GM12878 (cell line): ENCODE measurements at regions not wholly inside any gene's neighbourhood (a gene's known extent, or its start where the extent isn't known, plus 50 kb on each side); places are given as distances from the start of the nearest gene placed in this dataset.

Source experiments
- ATAC-seq: fragments of 200-7000 bp; cut with Tn5 transposase; 3 replicates; pipeline ENCODE4 v1.9.1; 2020; ENCODE audit warnings: mild to moderate bottlenecking, moderate library complexity
- BruUV-seq: library from RNA; stranded (reverse); fragments of 400-500 nt; replicated peaks from 2 replicates; lab custom pipeline; 2021; lab: Mats Ljungman, UMichigan
- CTCF ChIA-PET: fragments of 300-600 bp; sonication (Branson Sonifier 250); formaldehyde crosslinking; extraction: SDS; loops from one replicate; lab custom pipeline; 2021; ENCODE audit warnings: inconsistent platforms; lab: Yijun Ruan, JAX
- POLR2A ChIA-PET: fragments of 350-600 bp; formaldehyde crosslinking; extraction: SDS; loops from one replicate; lab custom pipeline; 2021; ENCODE audit warnings: inconsistent platforms; lab: Charles Lee
- RAD21 ChIA-PET: fragments of 300-600 bp; sonication (Branson Sonifier 250); formaldehyde crosslinking; loops from one replicate; lab custom pipeline; 2023; ENCODE audit warnings: antibody characterized with exemption; ENCODE audit not compliant: unreplicated experiment; lab: Charles Lee
- SMC1A ChIA-PET: fragments of 300-600 bp; sonication (Branson Sonifier 250); formaldehyde crosslinking; loops from one replicate; lab custom pipeline; 2023; ENCODE audit not compliant: unreplicated experiment, uncharacterized antibody; lab: Charles Lee
- DNase-seq: peaks from one replicate; pipeline ENCODE4 v3.0.0-alpha.2; 2011; ENCODE audit warnings: low read depth, low spot score
- FAIRE-seq: peaks from 3 replicates; lab custom pipeline; 2011; peaks lifted over from hg19 to GRCh38; lab: Jason Lieb, UNC
- H2AFZ ChIP-seq: 2 replicates; pipeline ENCODE4 v1.6.0; 2011; ENCODE audit warnings: low read depth, low read length, control low read depth; ENCODE audit not compliant: control insufficient read depth
- H3K27ac ChIP-seq: 2 replicates; pipeline ENCODE4 v1.5.1; 2011; ENCODE audit warnings: control low read depth; ENCODE audit not compliant: control insufficient read depth, insufficient read depth
- H3K27me3 ChIP-seq, 2 experiments: replicated peaks in 1 of 2; 2 replicates each; pipeline versions ENCODE4 v1.6.0 to v1.6.1; 2011; ENCODE audit warnings: low read length in 1 of 2; ENCODE audit not compliant: control insufficient read depth in 2 of 2, insufficient read depth in 2 of 2
- H3K36me3 ChIP-seq, 2 experiments: 2 replicates each; pipeline ENCODE4 v1.5.1; 2011; ENCODE audit warnings: low read length in 1 of 2; ENCODE audit not compliant: control insufficient read depth in 2 of 2, insufficient read depth in 2 of 2
- H3K4me1 ChIP-seq: 2 replicates; pipeline ENCODE4 v1.6.1; 2011; ENCODE audit warnings: mild to moderate bottlenecking, low read length, moderate library complexity, mixed read lengths; ENCODE audit not compliant: control insufficient read depth, insufficient read depth
- H3K4me2 ChIP-seq: 2 replicates; pipeline ENCODE4 v1.6.0; 2011; ENCODE audit warnings: control low read depth; ENCODE audit not compliant: control insufficient read depth, insufficient read depth
- H3K4me3 ChIP-seq: fragments of 200-600 bp; sonication (generic); 2 replicates; pipeline ENCODE4 v1.5.1; 2016
- H3K79me2 ChIP-seq: 2 replicates; pipeline ENCODE4 v1.6.0; 2011; ENCODE audit warnings: low read length; ENCODE audit not compliant: control insufficient read depth, insufficient read depth
- H3K9ac ChIP-seq: 2 replicates; pipeline ENCODE4 v1.8.0; 2011; ENCODE audit warnings: low read length, control low read depth, mixed read lengths; ENCODE audit not compliant: control insufficient read depth, insufficient read depth
- H3K9me3 ChIP-seq: replicated peaks from 3 replicates; pipeline ENCODE4 v1.5.1; 2011; ENCODE audit warnings: mild to moderate bottlenecking, low read length; ENCODE audit not compliant: control insufficient read depth, insufficient read depth
- H4K20me1 ChIP-seq: 2 replicates; pipeline ENCODE4 v1.6.0; 2011; ENCODE audit not compliant: control insufficient read depth, insufficient read depth
- CBX3 ChIP-seq: fragments of 200-600 bp; sonication (generic); IDR thresholded peaks from 2 replicates; pipeline ENCODE4 v1.6.1; 2016; ENCODE audit warnings: low read depth, borderline replicate concordance
- CBX5 ChIP-seq: sonication (generic); IDR thresholded peaks from 2 replicates; pipeline ENCODE4 v1.6.1; 2016; ENCODE audit warnings: low read depth, moderate library complexity, mild to moderate bottlenecking, inconsistent platforms
- JUND ChIP-seq: IDR thresholded peaks from 2 replicates; pipeline ENCODE4 v1.6.1; 2012; ENCODE audit warnings: low read depth, mild to moderate bottlenecking, low read length, improper control_type of control experiment, moderate library complexity
- LARP7 ChIP-seq: fragments of 450-650 bp; IDR thresholded peaks from 2 replicates; pipeline ENCODE4 v1.6.1; 2017; ENCODE audit warnings: mild to moderate bottlenecking
- SMC3 ChIP-seq: IDR thresholded peaks from 2 replicates; pipeline ENCODE4 v1.6.1; 2011; ENCODE audit warnings: low read length, improper control_type of control experiment, borderline replicate concordance
- SP1 ChIP-seq: IDR thresholded peaks from one replicate; pipeline ENCODE4 v1.6.1; 2011; ENCODE audit warnings: low read depth, low read length
- ZBTB4 ChIP-seq: fragments of 450-650 bp; formaldehyde crosslinking; IDR thresholded peaks from 2 replicates; pipeline ENCODE4 v1.4.0; 2022; ENCODE audit warnings: mild to moderate bottlenecking, moderate library complexity
- WGBS: methylation state at CpG from one replicate; pipeline ENCODE4 v1.1.6; 2016; ENCODE audit warnings: low lambda C conversion rate; ENCODE audit not compliant: insufficient replicate concordance, insufficient coverage; ENCODE audit errors: missing lambda C conversion rate; 5-methylcytosine and 5-hydroxymethylcytosine counted together
- in situ Hi-C: fragments of 300-500 bp; cut with MboI; formaldehyde crosslinking; loops from 9 replicates; pipeline ENCODE4 v1.14.3; 2018; ENCODE audit warnings: mixed read lengths
- intact Hi-C: fragments of 100-400 bp; cut with micrococcal nuclease; formaldehyde crosslinking; loops from one replicate; pipeline ENCODE4 v1.14.2; 2022; ENCODE audit not compliant: unreplicated experiment

- TF ChIP-seq CBX3 (no peak), JUND (no peak), SP1 (no peak)
These were observed 1203.5 kb downstream of the TYW1 start (continued) for GRCh38 chr7:68200051-68200670.

- ChIA-PET SMC1A (no interaction called here), POLR2A (no interaction called here)
- intact Hi-C loops, result no loop called here
- H3K27me3 ChIP-seq, result no peaks in the 10 kb centered on the region
- DNase-seq (no peak), FAIRE-seq (no peak)
- TF ChIP-seq LARP7, result no peak
- no peak for TF ChIP-seq SMC3
- no peak for TF ChIP-seq ZBTB4 (CRISPR knock-in tag)
- no peak for TF ChIP-seq CBX5
- TF ChIP-seq, all 136 proteins: peak for 0
- H4K20me1 ChIP-seq, result no peaks in the 10 kb centered on the region
- H3K4me2 ChIP-seq, result no peak overlapping the region
- no peaks in the 10 kb centered on the region for H3K4me1 ChIP-seq
- H2AFZ ChIP-seq, result no peak overlapping the region
- ATAC-seq, result no peak
- WGBS, result 32% methylated on average over 8 of the region's 8 CpGs
- BruUV-seq, result no TSS peak
- no peaks in the 10 kb centered on the region for H3K36me3 ChIP-seq
- in situ Hi-C loops, result no loop called here
- CTCF ChIA-PET, result no interaction called here
- RAD21 ChIA-PET, result no interaction called here
- H3K27ac ChIP-seq, result no peak overlapping the region
- no peaks in the 10 kb centered on the region; the same call in 2 of the 3 replicates for H3K9me3 ChIP-seq
- no peak overlapping the region for H3K9ac ChIP-seq
- no peak overlapping the region for H3K4me3 ChIP-seq
- H3K79me2 ChIP-seq, result no peaks in the 10 kb centered on the region
These were observed 1206.6 kb downstream of the TYW1 start for GRCh38 chr7:68203251-68203650.
